AG04450 (cell line): ENCODE measurements at regions not wholly inside any gene's neighbourhood (a gene's known extent, or its start where the extent isn't known, plus 50 kb on each side); places are given as distances from the start of the nearest gene placed in this dataset.
"Not testable (repeated sequence)": the region's sequence is repeated elsewhere in the genome, so short reads cannot be mapped to it uniquely, and the experiment has no call there.

Experiments
- CTCF ChIA-PET: fragments of 300-600, 350-600 bp; formaldehyde crosslinking; extraction: SDS; loops from one replicate; lab custom pipeline; 2022; ENCODE audit warnings: antibody characterized with exemption, inconsistent platforms; lab: Charles Lee
- POLR2A ChIA-PET: fragments of 350-600 bp; formaldehyde crosslinking; extraction: SDS; loops from one replicate; lab custom pipeline; 2021; ENCODE audit warnings: antibody characterized with exemption, inconsistent platforms; lab: Yijun Ruan, JAX
- DNase-seq: peaks from one replicate; pipeline ENCODE4 v3.0.0-alpha.2; 2011; ENCODE audit warnings: low read depth, low spot score
- H3K27ac ChIP-seq: one replicate; pipeline ENCODE4 v1.5.1; 2012; ENCODE audit warnings: low read depth, low read length, control low read depth
- H3K27me3 ChIP-seq: one replicate; pipeline ENCODE4 v1.6.0; 2012; ENCODE audit warnings: low read length; ENCODE audit not compliant: control insufficient read depth, insufficient read depth
- H3K4me3 ChIP-seq: 2 replicates; pipeline ENCODE4 v1.5.1; 2011; ENCODE audit warnings: mild to moderate bottlenecking, low read depth, low read length, control low read depth
- H3K9me3 ChIP-seq: 2 replicates; pipeline ENCODE4 v1.5.1; 2012; ENCODE audit warnings: low read length; ENCODE audit not compliant: control insufficient read depth, insufficient read depth
- TF ChIP-seq, protein P1 (sequence below): IDR thresholded peaks from 2 replicates; pipeline ENCODE4 v1.5.1; 2011; ENCODE audit warnings: low read depth, low read length, control low read depth, inconsistent platforms

DNA sequence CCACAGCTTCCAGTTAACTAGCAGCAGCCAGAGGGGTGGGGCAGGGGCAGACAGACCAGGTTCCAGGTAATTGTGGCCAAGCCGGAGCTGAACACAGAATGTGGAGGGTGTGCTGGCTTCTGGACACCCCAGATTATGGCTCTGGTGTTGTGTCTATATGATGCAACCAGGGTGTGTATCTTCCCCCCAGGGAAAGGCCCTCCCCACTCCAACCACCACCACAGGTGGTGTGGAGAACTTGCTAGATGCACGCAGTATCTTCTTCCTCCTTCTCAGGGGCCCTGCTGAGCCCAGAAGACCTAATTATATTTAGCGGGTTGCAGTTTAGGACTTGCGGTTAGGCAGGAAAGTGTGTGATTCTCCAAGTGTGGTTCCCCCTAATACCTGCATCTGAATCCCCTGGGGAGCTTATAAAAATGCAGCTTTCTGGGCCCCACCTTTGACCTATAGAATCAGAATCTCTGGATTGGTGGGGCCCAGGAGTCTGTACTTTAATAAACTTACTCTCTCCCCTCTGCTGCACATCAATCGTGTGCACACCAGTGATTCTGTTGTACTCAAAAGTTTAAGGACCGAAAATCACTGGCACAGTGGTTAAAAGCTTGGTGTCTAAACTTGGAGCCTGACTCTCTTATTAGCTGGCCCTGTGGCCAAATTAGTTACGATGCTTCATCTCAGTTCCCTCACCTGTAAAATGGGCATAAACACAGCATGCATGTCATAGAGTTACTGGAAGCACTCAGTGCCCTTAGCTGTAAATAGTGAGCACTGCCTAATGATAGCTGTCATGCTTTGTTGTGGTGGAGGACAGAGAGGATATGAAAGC, 379.1 kb upstream of the PROK2 start:
- no peak for DNase-seq

DNA sequence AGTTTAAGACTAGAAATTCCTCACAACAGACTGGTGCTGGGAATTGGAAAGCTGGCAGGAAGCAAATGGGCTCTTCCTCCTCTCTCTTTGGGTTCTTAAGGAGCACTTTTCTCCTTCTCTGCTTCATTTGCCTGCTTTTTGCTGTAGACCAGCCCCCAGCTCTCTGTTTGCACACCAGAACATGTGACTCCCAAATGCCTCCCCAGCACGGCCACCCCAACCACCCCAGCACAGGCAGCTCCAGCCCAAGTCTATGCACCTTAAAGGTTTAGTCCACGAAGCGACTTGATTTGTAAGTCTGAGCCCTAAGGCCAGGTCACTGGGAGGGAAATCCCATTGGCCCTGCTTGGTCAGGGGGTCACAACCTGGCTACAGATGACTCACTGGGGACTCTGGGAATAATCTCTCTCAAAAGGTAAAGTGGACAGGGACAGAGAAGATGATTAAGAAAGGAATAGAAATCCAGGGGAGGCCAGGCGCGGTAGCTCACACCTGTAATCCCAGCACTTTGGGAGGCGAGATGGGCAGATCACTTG, 377.8 kb upstream of the PROK2 start:
- ChIA-PET POLR2A (no interaction called here), CTCF (no interaction called here)
- Histone ChIP-seq H3K9me3 (no peaks in the 10 kb centered on the region), H3K4me3 (no peak overlapping the region), H3K27me3 (peaks cover 23% of the 10 kb centered on the region), H3K27ac (no peak overlapping the region)
- no peak for DNase-seq
- TF ChIP-seq, protein P1, sequence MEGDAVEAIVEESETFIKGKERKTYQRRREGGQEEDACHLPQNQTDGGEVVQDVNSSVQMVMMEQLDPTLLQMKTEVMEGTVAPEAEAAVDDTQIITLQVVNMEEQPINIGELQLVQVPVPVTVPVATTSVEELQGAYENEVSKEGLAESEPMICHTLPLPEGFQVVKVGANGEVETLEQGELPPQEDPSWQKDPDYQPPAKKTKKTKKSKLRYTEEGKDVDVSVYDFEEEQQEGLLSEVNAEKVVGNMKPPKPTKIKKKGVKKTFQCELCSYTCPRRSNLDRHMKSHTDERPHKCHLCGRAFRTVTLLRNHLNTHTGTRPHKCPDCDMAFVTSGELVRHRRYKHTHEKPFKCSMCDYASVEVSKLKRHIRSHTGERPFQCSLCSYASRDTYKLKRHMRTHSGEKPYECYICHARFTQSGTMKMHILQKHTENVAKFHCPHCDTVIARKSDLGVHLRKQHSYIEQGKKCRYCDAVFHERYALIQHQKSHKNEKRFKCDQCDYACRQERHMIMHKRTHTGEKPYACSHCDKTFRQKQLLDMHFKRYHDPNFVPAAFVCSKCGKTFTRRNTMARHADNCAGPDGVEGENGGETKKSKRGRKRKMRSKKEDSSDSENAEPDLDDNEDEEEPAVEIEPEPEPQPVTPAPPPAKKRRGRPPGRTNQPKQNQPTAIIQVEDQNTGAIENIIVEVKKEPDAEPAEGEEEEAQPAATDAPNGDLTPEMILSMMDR = no peak

More for the DNA sequence above, 379.1 kb upstream of the PROK2 start:
- ChIA-PET CTCF (interaction anchor here (0.6 kb wide), 1 partner anchor 179 kb away, joined by 5 read pairs; no protein-coding TSS in a partner anchor), POLR2A (no interaction called here)
- H3K27me3 ChIP-seq = peaks cover 17% of the 10 kb centered on the region
- no peak overlapping the region for H3K27ac ChIP-seq
- no peaks in the 10 kb centered on the region for H3K9me3 ChIP-seq
- TF ChIP-seq, protein P1 = no peak
- no peak overlapping the region for H3K4me3 ChIP-seq

DNA sequence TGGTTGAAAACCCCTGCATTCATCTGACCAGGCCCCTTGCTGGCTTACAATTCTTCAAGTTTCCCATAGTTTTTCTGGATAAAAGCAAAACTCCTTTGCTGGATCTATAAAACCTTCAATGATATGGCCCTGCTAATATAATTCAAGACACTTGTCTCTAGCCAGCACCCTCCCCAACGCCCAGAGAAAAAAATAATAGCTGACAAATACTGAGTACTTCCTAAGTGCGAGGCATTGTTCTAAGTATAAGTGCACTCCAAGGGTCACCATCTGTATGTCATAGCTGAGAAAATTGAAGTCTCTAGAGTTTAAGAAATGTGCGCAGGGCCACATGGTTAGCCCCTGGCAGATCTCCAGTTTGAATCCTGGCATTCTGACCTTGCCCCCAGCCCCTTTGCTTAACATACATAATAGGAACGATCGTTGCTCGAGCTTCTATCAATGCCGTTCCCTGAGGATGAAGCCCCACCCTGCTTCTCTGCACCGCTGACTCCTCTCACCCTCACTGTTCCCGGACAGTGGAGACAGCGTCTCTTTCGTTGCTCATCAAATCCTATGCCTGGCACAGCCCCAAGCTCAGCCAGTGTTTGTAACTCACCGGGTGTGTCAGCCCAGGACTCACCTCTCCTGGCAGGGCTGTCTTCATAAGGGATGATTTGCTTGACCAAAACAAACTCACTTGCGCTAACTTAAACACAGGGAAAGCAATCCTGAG, 377.1 kb upstream of the PROK2 start:
- no peak overlapping the region for H3K27ac ChIP-seq
- H3K4me3 ChIP-seq = no peak overlapping the region
- ChIA-PET POLR2A (no interaction called here), CTCF (no interaction called here)
- DNase-seq = no peak
- H3K27me3 ChIP-seq = peaks cover 21% of the 10 kb centered on the region
- no peaks in the 10 kb centered on the region for H3K9me3 ChIP-seq
- TF ChIP-seq, protein P1 = no peak

DNA sequence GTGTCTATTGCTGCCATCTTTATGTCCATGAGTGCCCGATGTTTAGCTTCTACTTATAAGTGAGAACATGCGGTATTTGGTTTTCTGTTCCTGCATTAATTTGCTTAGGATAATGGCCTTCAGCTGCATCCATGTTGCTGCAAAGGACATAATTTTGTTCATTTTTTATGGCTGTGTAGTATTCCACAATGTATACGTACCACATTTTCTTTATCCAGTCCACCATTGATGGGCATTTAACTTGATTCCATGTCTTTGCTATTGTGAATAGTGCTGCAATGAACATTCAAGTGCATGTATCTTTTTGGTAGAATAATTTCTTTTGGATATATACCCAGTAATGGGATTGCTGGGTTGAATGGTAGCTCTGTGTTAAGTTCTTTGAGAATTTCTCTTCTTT, 376.3 kb upstream of the PROK2 start:
- POLR2A ChIA-PET, CTCF ChIA-PET, DNase-seq: not testable (repeated sequence)

DNA sequence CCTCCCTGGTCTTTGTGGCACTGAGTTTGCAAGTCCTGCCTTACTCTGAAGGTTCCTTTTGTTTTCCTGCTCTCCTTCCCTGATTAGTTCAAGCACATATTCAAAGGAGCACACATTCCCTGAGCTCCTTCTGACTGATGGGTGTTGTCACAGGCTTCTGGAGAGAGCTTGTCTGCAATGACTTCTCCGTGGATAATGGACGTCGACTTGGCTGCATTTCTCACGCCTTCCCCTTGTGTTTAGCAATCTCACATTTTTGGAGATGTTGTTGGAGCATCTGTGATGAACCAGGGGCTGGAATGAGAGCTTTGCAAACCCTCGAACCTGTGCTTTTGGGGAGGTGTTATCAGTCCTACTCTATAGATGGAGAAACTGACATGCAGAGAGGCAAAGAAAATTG, 375.4 kb upstream of the PROK2 start:
- no peak for DNase-seq
- CTCF ChIA-PET = no interaction called here
- POLR2A ChIA-PET = no interaction called here

More for the DNA sequence above, 376.3 kb upstream of the PROK2 start:
- peaks cover 20% of the 10 kb centered on the region for H3K27me3 ChIP-seq
- H3K27ac ChIP-seq, H3K9me3 ChIP-seq, H3K4me3 ChIP-seq: not testable (repeated sequence)

More for the DNA sequence above, 375.4 kb upstream of the PROK2 start:
- H3K27me3 ChIP-seq = peaks cover 20% of the 10 kb centered on the region
- H3K9me3 ChIP-seq = no peaks in the 10 kb centered on the region
- H3K4me3 ChIP-seq = no peak overlapping the region
- no peak overlapping the region for H3K27ac ChIP-seq
- TF ChIP-seq, protein P1 = no peak
